PC-9 (cell line): ENCODE measurements at regions not wholly inside any gene's neighbourhood (a gene's known extent, or its start where the extent isn't known, plus 50 kb on each side); places are given as distances from the start of the nearest gene placed in this dataset.

ENCODE experiments used
- BruUV-seq: library from RNA; stranded (reverse); fragments of 400-500 nt; replicated peaks from 2 replicates; lab custom pipeline; 2021; lab: Mats Ljungman, UMichigan
- CTCF ChIA-PET: fragments of 300-600 bp; sonication (Branson Sonifier 250); formaldehyde crosslinking; loops from one replicate; lab custom pipeline; 2022; ENCODE audit warnings: antibody characterized with exemption; lab: Charles Lee
- POLR2A ChIA-PET: fragments of 300-600 bp; sonication (Branson Sonifier 250); formaldehyde crosslinking; loops from one replicate; lab custom pipeline; 2022; ENCODE audit warnings: antibody characterized with exemption; ENCODE audit not compliant: unreplicated experiment; lab: Charles Lee
- DNase-seq, 2 experiments: peaks; one replicate each; pipeline versions ENCODE4 v3.0.0 to v3.0.0-alpha.2; 2015 to 2022; ENCODE audit warnings: mixed read lengths in 1 of 2
- H2AFZ ChIP-seq: fragments of 200-600 bp; sonication (generic); 2 replicates; pipeline ENCODE4 v1.8.1; 2017; ENCODE audit warnings: antibody characterized with exemption
- H3F3A ChIP-seq: fragments of 200-600 bp; sonication (generic); 2 replicates; pipeline ENCODE4 v1.8.1; 2017; ENCODE audit warnings: antibody characterized with exemption, mild to moderate bottlenecking, low read depth; ENCODE audit not compliant: insufficient read depth
- H3K27ac ChIP-seq: fragments of 200-600 bp; sonication (generic); 2 replicates; pipeline ENCODE4 v1.6.1; 2016; ENCODE audit warnings: mixed run types
- H3K27me3 ChIP-seq: fragments of 200-600 bp; sonication (generic); 2 replicates; pipeline ENCODE4 v1.6.1; 2016; ENCODE audit warnings: low read depth, mixed run types; ENCODE audit not compliant: insufficient read depth
- H3K36me3 ChIP-seq: fragments of 200-600 bp; sonication (generic); 2 replicates; pipeline ENCODE4 v1.6.1; 2016; ENCODE audit warnings: low read depth, mixed run types
- H3K4me1 ChIP-seq: fragments of 200-600 bp; sonication (generic); replicated peaks from 2 replicates; pipeline ENCODE4 v1.6.1; 2016; ENCODE audit warnings: mixed run types; ENCODE audit not compliant: insufficient read depth
- H3K4me2 ChIP-seq: fragments of 200-600 bp; sonication (generic); 2 replicates; pipeline ENCODE4 v1.6.1; 2017; ENCODE audit warnings: mixed run types
- H3K4me3 ChIP-seq: fragments of 200-600 bp; sonication (generic); 2 replicates; pipeline ENCODE4 v1.6.1; 2016; ENCODE audit warnings: mixed run types
- H3K79me2 ChIP-seq: fragments of 200-600 bp; sonication (generic); 2 replicates; pipeline ENCODE4 v1.6.1; 2017; ENCODE audit warnings: low read depth, mixed run types
- H3K9me2 ChIP-seq: fragments of 200-600 bp; sonication (generic); 2 replicates; pipeline ENCODE4 v1.8.1; 2017; ENCODE audit warnings: mild to moderate bottlenecking; ENCODE audit not compliant: insufficient read depth
- H3K9me3 ChIP-seq: fragments of 200-600 bp; sonication (generic); 2 replicates; pipeline ENCODE4 v1.8.1; 2016; ENCODE audit warnings: low read depth; ENCODE audit not compliant: insufficient read depth
- H4K20me1 ChIP-seq: fragments of 200-600 bp; sonication (generic); 2 replicates; pipeline ENCODE4 v1.8.1; 2017; ENCODE audit not compliant: insufficient read depth
- EZH2 ChIP-seq: fragments of 200-600 bp; sonication (generic); IDR thresholded peaks from 2 replicates; pipeline ENCODE4 v1.8.0; 2017; ENCODE audit warnings: antibody characterized with exemption, low read depth
- intact Hi-C: fragments of 100-400 bp; cut with micrococcal nuclease; formaldehyde crosslinking; loops from one replicate; pipeline ENCODE4 v1.10.0; 2022; ENCODE audit not compliant: unreplicated experiment
- TF ChIP-seq, protein P1 (sequence below): fragments of 200-600 bp; sonication (generic); conservative IDR thresholded peaks from 2 replicates; pipeline ENCODE4 v1.6.1; 2017; ENCODE audit warnings: mixed run types, antibody characterized with exemption, mild to moderate bottlenecking, moderate library complexity

DNA sequence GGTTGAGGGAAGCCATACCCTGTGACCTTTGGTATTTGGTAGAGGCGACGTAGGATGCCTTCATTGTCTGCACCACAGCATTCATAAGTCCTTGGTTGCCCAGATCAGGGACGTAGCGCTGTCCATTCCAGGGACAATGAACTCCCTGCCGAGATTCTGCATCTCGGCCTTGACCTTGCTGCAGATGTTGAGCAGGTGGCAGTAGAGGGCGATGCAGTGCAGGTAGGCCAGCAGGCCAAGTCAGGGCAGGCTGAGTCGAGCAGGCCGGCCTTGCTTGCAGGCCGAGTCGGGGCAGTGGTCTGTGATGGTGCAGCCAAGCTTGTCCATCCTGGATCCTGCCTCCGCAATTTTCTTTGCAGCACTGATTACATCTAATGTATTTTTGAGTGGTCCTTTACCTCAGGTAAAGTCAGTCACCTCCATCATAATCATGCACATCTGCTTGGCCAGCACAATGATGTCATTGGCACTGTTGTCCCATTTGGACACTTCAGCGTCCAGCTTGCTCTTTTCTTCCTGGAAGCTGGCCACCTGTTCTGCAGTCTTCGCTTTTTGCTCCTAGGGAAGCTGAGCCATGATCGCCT lies 93.4 kb upstream of the CCDC112 start:
- ChIA-PET CTCF (no interaction called here), POLR2A (no interaction called here)
- no peaks in the 10 kb centered on the region for H3F3A ChIP-seq
- BruUV-seq, result no TSS peak
- H3K4me1 ChIP-seq, result 0 out of 2 replicates have a peak, but pooled peaks cover 7% of the 10 kb centered on the region
- DNase-seq, result no peak
- no peaks in the 10 kb centered on the region for H4K20me1 ChIP-seq
- H3K4me3 ChIP-seq, result no peak overlapping the region
- no peaks in the 10 kb centered on the region for H3K79me2 ChIP-seq
- H2AFZ ChIP-seq, result no peak overlapping the region
- no peaks in the 10 kb centered on the region for H3K27me3 ChIP-seq
- TF ChIP-seq EZH2, result no peak
- TF ChIP-seq, protein P1, sequence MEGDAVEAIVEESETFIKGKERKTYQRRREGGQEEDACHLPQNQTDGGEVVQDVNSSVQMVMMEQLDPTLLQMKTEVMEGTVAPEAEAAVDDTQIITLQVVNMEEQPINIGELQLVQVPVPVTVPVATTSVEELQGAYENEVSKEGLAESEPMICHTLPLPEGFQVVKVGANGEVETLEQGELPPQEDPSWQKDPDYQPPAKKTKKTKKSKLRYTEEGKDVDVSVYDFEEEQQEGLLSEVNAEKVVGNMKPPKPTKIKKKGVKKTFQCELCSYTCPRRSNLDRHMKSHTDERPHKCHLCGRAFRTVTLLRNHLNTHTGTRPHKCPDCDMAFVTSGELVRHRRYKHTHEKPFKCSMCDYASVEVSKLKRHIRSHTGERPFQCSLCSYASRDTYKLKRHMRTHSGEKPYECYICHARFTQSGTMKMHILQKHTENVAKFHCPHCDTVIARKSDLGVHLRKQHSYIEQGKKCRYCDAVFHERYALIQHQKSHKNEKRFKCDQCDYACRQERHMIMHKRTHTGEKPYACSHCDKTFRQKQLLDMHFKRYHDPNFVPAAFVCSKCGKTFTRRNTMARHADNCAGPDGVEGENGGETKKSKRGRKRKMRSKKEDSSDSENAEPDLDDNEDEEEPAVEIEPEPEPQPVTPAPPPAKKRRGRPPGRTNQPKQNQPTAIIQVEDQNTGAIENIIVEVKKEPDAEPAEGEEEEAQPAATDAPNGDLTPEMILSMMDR, result no peak
- no peak overlapping the region for H3K27ac ChIP-seq
- intact Hi-C loops, result no loop called here
- H3K9me2 ChIP-seq, result no peaks in the 10 kb centered on the region; the same call in 1 of the 2 replicates
- H3K9me3 ChIP-seq, result no peaks in the 10 kb centered on the region
- no peaks in the 10 kb centered on the region for H3K36me3 ChIP-seq
- H3K4me2 ChIP-seq, result no peak overlapping the region

DNA sequence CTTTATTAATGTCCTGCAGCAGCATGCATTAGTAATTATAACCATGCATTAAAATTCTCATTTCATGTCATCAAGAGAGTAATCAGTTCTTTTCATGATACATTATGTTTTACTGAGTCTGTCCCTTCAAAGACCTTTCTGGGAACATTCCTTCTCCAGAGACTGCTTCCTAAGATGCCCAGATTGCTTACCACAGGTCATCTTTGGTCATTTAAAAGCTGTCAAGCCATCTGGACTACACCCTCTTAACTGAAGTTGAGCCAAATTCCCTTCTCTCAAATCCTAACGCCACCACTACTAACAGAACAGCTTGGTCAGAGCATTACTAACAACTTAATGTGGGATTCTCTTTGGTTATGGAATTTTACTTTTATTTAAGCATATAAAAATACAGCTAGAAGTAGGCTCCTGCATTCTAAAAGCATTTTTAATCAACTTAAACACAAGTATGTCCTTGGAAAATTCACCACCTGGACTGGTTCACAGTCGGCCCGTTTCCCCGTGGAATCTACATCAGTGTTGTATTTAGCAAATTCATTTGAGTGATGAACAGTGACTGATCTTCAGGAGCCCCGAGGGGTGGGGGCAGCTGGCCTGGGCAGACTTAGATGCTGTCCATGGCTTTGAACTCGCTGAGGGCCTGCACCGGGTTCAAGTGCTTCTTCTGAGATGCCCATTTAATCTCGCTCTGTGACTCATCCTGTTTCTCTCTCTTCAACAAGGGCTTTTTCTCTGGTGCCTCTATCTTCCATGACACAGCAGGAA lies 92.8 kb upstream of the CCDC112 start:
- no TSS peak for BruUV-seq
- Histone ChIP-seq H3F3A (no peaks in the 10 kb centered on the region), H3K27me3 (no peaks in the 10 kb centered on the region), H3K27ac (no peak overlapping the region), H3K36me3 (no peaks in the 10 kb centered on the region), H3K79me2 (no peaks in the 10 kb centered on the region), H3K9me3 (no peaks in the 10 kb centered on the region), H3K4me2 (no peak overlapping the region), H2AFZ (no peak overlapping the region), H3K4me3 (no peak overlapping the region), H4K20me1 (no peaks in the 10 kb centered on the region), H3K4me1 (0 out of 2 replicates have a peak, but pooled peaks cover 7% of the 10 kb centered on the region), H3K9me2 (no peaks in the 10 kb centered on the region; the same call in 1 of the 2 replicates)
- ChIA-PET CTCF (no interaction called here), POLR2A (no interaction called here)
- intact Hi-C loops, result no loop called here
- DNase-seq, result no peak
- TF ChIP-seq, protein P1, result no peak
- TF ChIP-seq EZH2, result no peak

DNA sequence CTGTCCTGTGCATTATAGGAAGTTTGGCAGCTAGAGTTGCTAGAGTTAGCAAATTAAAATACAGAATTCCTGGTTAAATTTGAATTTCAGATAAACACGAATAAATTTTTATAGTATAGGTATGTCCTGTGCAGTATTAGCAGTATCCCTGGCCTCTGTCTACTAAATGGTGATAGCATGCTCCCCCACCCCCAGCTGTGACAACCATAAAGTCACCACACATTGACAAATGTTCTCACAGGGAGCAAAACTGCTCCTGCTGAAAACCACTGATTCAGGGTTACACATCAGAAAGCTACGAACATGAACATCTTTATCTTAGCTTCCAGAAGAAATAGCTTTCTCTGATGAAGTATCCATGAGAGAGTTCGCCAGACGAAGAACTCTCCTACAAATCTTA lies 91.8 kb upstream of the CCDC112 start:
- H4K20me1 ChIP-seq, result no peaks in the 10 kb centered on the region
- H3K79me2 ChIP-seq, result no peaks in the 10 kb centered on the region
- TF ChIP-seq, protein P1, result no peak
- TF ChIP-seq EZH2, result no peak
- intact Hi-C loops, result no loop called here
- DNase-seq, result no peak
- no peaks in the 10 kb centered on the region for H3K36me3 ChIP-seq
- 0 out of 2 replicates have a peak, but pooled peaks cover 5% of the 10 kb centered on the region for H3K4me1 ChIP-seq
- no peaks in the 10 kb centered on the region for H3K27me3 ChIP-seq
- no TSS peak for BruUV-seq
- no peaks in the 10 kb centered on the region; the same call in 1 of the 2 replicates for H3K9me2 ChIP-seq
- H3K27ac ChIP-seq, result no peak overlapping the region
- H3K4me2 ChIP-seq, result no peak overlapping the region
- no peaks in the 10 kb centered on the region for H3F3A ChIP-seq
- POLR2A ChIA-PET, result no interaction called here
- no peak overlapping the region for H3K4me3 ChIP-seq
- no peaks in the 10 kb centered on the region for H3K9me3 ChIP-seq
- CTCF ChIA-PET, result interaction anchor here (0.7 kb wide), 1 partner anchor 178 kb away, joined by 3 read pairs; no protein-coding TSS in a partner anchor
- no peak overlapping the region for H2AFZ ChIP-seq
